BJ (cell line): ENCODE measurements at regions not wholly inside any gene's neighbourhood (a gene's known extent, or its start where the extent isn't known, plus 50 kb on each side); places are given as distances from the start of the nearest gene placed in this dataset.

Experiments
- CTCF ChIA-PET: fragments of 350-600 bp; formaldehyde crosslinking; extraction: SDS; loops from one replicate; lab custom pipeline; 2021; ENCODE audit warnings: antibody characterized with exemption, inconsistent platforms; lab: Yijun Ruan, JAX
- POLR2A ChIA-PET: fragments of 300-600 bp; sonication (Branson Sonifier 250); formaldehyde crosslinking; extraction: SDS; loops from one replicate; lab custom pipeline; 2021; ENCODE audit warnings: antibody characterized with exemption; lab: Charles Lee
- DNase-seq: peaks from one replicate; pipeline ENCODE4 v3.0.0-alpha.2; 2011; ENCODE audit warnings: low read depth
- H3K27me3 ChIP-seq: 2 replicates; pipeline ENCODE4 v1.6.0; 2011; ENCODE audit warnings: low read length; ENCODE audit not compliant: control insufficient read depth, insufficient read depth
- H3K36me3 ChIP-seq: 2 replicates; pipeline ENCODE4 v1.5.1; 2011; ENCODE audit warnings: low read length; ENCODE audit not compliant: control insufficient read depth, insufficient read depth
- H3K4me3 ChIP-seq: 2 replicates; pipeline ENCODE4 v1.5.1; 2011; ENCODE audit warnings: low read depth, mild to moderate bottlenecking, control low read depth, low read length
- TF ChIP-seq, protein P1 (sequence below): IDR thresholded peaks from 2 replicates; pipeline ENCODE4 v1.5.1; 2011; ENCODE audit warnings: low read depth, mild to moderate bottlenecking, control low read depth, inconsistent platforms, low read length, moderate library complexity; ENCODE audit not compliant: insufficient read depth

DNA sequence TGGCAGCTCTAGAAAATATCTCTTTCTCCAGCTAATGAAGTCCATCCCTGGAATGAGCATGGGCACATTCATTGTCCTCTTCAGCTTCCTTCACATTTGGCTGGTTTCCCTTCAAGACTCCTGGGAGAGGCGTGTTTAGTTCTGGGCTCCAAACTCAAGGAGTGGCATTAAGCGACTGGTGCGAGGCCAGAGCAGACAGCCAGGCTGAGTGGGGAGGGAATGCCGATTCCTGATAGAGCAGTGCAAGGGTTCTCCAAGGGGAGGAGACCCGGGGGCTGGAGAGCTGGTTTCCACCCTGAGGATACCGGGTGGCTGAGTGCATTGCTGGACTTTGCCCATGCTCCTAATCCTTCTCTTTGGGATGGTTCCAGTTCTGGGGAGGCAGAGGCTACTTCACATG is 372.1 kb downstream of the RPS24 start:
- TF ChIP-seq, protein P1, sequence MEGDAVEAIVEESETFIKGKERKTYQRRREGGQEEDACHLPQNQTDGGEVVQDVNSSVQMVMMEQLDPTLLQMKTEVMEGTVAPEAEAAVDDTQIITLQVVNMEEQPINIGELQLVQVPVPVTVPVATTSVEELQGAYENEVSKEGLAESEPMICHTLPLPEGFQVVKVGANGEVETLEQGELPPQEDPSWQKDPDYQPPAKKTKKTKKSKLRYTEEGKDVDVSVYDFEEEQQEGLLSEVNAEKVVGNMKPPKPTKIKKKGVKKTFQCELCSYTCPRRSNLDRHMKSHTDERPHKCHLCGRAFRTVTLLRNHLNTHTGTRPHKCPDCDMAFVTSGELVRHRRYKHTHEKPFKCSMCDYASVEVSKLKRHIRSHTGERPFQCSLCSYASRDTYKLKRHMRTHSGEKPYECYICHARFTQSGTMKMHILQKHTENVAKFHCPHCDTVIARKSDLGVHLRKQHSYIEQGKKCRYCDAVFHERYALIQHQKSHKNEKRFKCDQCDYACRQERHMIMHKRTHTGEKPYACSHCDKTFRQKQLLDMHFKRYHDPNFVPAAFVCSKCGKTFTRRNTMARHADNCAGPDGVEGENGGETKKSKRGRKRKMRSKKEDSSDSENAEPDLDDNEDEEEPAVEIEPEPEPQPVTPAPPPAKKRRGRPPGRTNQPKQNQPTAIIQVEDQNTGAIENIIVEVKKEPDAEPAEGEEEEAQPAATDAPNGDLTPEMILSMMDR, result no peak
- CTCF ChIA-PET, result no interaction called here
- POLR2A ChIA-PET, result no interaction called here

DNA sequence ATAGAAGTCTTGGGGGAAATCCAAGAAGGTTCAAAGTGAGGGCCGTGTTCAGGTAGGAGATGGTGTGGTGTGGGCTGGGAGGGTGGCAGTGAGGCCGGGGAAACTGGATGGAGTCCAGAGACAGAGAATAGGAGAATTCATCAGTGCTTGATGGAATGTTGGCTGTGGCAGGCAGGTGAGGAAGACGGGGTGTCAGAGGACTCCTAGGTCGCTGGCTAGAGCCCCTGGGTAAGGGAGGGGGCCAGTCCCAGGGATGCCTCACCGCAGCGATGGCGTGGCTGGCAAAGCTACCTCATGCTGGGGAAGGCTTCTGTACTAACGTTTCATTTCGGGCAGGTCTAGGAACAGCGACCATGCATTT is 373.0 kb downstream of the RPS24 start:
- CTCF ChIA-PET, result no interaction called here
- no peak for DNase-seq
- TF ChIP-seq, protein P1, result no peak
- no peaks in the 10 kb centered on the region for H3K36me3 ChIP-seq
- no peak overlapping the region for H3K4me3 ChIP-seq
- POLR2A ChIA-PET, result no interaction called here
- peaks cover 7% of the 10 kb centered on the region for H3K27me3 ChIP-seq

More for the DNA sequence above, 372.1 kb downstream of the RPS24 start:
- Histone ChIP-seq H3K4me3 (no peak overlapping the region), H3K27me3 (peaks cover 7% of the 10 kb centered on the region), H3K36me3 (no peaks in the 10 kb centered on the region)
- DNase-seq, result no peak

DNA sequence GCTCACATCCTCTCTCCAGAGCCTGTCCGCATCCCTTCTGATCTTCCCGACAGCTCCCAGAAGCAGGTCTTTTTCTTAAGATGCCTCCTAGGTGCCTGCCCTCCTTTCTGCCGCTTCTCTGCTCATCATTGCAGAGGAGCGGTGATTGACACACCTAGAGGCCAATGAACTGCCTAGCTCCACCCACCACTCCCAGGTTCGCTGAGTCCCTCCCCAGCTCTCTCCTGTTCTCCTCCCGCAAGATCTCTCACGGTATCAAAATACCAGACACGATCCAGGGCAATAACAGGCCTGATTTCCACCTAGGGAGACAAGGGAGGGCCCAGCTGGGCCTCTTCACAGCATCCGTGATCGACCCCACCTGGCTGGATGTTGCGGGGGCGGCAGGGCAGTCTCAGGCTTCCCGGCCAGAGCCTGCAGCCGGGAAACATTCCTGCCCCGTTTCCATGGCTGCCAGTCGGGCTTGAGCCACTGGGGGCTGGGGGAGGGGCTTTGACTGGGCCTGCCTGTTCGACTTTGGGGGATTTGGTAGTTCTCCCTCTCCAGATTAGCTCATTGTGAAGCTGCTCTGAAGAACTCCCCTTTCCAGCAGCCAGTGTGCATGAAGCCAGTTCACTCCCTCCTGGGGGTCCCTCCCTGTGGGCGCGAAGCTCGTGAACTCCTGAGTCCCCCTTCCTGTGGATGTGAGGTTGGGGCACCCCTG is 373.5 kb downstream of the RPS24 start:
- CTCF ChIA-PET, result no interaction called here
- TF ChIP-seq, protein P1, result no peak
- DNase-seq, result peak; percentile 45
- POLR2A ChIA-PET, result no interaction called here
- Histone ChIP-seq H3K27me3 (peaks cover 7% of the 10 kb centered on the region), H3K4me3 (peak overlapping the region; percentile 40), H3K36me3 (no peaks in the 10 kb centered on the region)

DNA sequence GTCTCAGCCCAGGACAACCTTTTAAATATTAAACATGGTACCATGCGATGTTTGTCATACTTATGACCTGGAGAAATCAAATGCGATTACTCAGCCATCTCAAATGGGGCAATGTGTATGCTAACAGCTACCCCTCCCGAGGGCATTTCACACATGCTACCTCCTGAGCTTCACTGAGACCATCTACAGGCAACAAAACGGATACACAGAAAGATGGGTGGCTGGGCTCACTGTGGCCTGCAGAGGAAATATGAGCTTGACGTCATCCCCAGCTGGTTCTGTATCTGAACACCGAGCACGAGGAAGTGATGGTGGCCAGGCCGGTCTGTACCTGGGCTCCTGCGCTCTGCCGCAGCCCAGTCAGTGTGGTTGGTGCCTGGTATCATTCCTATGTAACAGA is 374.3 kb downstream of the RPS24 start:
- Histone ChIP-seq H3K36me3 (no peaks in the 10 kb centered on the region), H3K27me3 (peaks cover 7% of the 10 kb centered on the region), H3K4me3 (no peak overlapping the region)
- TF ChIP-seq, protein P1, result no peak
- ChIA-PET POLR2A (no interaction called here), CTCF (interaction anchor here (1.4 kb wide), 1 partner anchor 11 kb away, joined by 5 read pairs; no protein-coding TSS in a partner anchor)
- no peak for DNase-seq

DNA sequence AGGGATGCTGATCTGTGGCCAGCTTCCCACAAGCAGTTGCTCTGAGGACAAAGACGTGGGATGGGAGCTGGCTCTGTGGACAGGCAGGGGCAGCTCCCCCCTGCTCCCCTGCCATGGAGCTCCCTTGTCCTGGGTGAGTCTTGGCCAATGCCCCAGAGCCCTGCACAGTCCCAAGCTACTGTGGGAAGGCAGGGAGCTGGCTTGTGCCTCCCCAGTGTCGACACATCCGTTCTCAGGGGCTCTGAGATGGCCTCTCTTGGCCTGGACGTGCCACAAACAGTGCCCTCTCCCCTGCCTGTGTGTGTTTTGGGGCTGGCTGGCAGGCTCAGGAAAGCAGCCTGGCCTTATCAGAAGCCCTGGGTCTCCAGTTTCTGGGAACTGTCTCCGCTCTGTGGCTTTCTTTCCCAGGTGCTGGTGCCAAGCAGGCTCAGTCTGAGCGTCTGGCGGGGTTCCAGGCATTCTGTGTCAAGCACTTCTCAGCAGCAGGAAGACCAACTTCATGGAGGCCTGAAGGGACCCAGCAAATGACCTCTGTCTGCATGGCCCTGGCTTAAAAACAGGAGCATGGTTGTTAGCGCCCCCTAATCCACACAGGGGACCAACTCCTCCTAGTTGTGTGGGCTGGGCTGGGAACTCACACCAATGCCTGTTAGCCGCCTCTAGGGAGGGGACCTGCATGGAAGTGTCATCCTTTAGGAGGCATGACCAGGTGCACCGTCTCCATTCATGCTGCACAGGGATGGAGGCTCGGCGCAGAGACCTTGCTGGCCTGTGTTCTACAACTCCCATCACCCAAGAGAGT is 375.2 kb downstream of the RPS24 start:
- Histone ChIP-seq H3K27me3 (peaks cover 7% of the 10 kb centered on the region), H3K36me3 (no peaks in the 10 kb centered on the region), H3K4me3 (no peak overlapping the region)
- ChIA-PET CTCF (interaction anchor here (1.4 kb wide), 1 partner anchor 10 kb away, joined by 5 read pairs; no protein-coding TSS in a partner anchor), POLR2A (no interaction called here)
- DNase-seq, result no peak
- TF ChIP-seq, protein P1, result no peak
